AG09319 (cell line): ENCODE measurements at regions not wholly inside any gene's neighbourhood (a gene's known extent, or its start where the extent isn't known, plus 50 kb on each side); places are given as distances from the start of the nearest gene placed in this dataset.

Experiments used
- DNase-seq: peaks from one replicate; pipeline ENCODE4 v3.0.0-alpha.2; 2010; ENCODE audit warnings: low read depth; ENCODE audit errors: extremely low read depth
- CTCF ChIP-seq: IDR thresholded peaks from 2 replicates; pipeline ENCODE4 v1.5.1; 2011; ENCODE audit warnings: low read depth, mild to moderate bottlenecking, inconsistent platforms, low read length, moderate library complexity

GRCh38 chr12:43106355-43106754 is 445.6 kb downstream of the ADAMTS20 start:
- no peak for DNase-seq
- TF ChIP-seq CTCF, result no peak

GRCh38 chr12:43105426-43105981 is 446.5 kb downstream of the ADAMTS20 start:
- no peak for DNase-seq
- no peak for TF ChIP-seq CTCF

- DNase-seq, result no peak
- TF ChIP-seq CTCF, result no peak
These were observed 447.5 kb downstream of the ADAMTS20 start for GRCh38 chr12:43104494-43104893.

GRCh38 chr12:43103866-43104265 is 448.1 kb downstream of the ADAMTS20 start:
- no peak for TF ChIP-seq CTCF
- DNase-seq, result no peak

- no peak for TF ChIP-seq CTCF
- DNase-seq, result no peak
These were observed 449.3 kb downstream of the ADAMTS20 start for GRCh38 chr12:43102546-43103264.

- DNase-seq, result no peak
- TF ChIP-seq CTCF, result no peak
These were observed 451.8 kb downstream of the ADAMTS20 start for GRCh38 chr12:43100231-43100630.

GRCh38 chr12:43099691-43100163 is 452.3 kb downstream of the ADAMTS20 start:
- no peak for DNase-seq
- TF ChIP-seq CTCF, result no peak
